Left colon (tissue), 2 donors: ENCODE measurements at regions not wholly inside any gene's neighbourhood (a gene's known extent, or its start where the extent isn't known, plus 50 kb on each side); places are given as distances from the start of the nearest gene placed in this dataset.

Experiments used
- ATAC-seq: fragments of 200-7000 bp; cut with Tn5 transposase; one replicate; pipeline ENCODE4 v1.9.1; 2020; ENCODE audit warnings: mild to moderate bottlenecking, moderate library complexity
- DNase-seq, 2 donors: peaks; one replicate each; pipeline ENCODE4 v3.0.0-alpha.2; 2020
- intact Hi-C, 2 donors: fragments of 100-400 bp; cut with DNase I in 1 of 2; cut with micrococcal nuclease in 1 of 2; formaldehyde crosslinking; loops; one replicate each; pipeline versions ENCODE4 v1.11.2 to v1.14.0; 2022; cut with DNase I, micrococcal nuclease
- donor health status: DM: no; HTN: no; CAD: no.
- donor health status: DM: yes; HTN: yes; CAD: no.

DNA sequence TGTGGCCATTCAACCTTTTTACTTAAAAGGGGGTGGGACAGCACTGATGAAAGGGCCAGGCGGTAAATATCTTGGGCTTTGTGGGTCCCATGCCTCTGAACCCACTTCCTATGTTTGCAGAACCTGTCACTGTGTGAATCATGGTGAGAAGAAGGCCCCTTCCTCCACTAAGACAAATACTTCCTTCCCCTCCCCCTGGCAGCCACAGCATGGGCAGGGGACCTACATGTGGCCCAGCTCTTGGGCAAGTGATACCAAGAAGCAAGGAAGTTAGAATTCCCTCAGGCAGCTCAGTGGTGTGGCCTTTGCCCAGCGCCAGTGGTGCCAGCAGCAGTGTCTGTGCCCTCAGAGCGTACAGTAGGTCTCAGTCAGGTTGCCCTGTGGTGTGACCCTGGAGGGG, 168.6 kb downstream of the TRIM33 start:
- intact Hi-C loops = no loop called here
- DNase-seq (no peak), ATAC-seq (no peak)

DNA sequence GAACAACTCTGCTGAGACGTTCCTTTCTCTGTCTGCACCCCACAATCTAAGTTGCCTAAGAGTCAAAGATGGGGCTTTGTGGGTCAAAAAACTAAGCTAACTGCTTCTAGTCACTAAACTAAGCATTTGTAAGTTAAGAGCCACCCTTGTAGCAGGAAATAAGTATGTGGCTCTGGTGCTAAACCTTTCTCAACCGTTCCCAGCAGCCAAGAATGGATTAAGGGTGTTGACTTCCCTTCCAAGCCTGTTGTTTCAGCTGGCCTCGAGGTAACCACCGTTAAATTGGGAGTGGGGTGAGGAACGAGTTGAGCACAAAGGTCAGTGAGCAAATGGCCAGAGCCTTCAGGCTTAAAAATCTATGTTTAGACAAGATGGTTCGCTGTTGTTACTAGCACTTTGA, 169.1 kb downstream of the TRIM33 start:
- intact Hi-C loops = no loop called here
- ATAC-seq (no peak), DNase-seq (no peak)

DNA sequence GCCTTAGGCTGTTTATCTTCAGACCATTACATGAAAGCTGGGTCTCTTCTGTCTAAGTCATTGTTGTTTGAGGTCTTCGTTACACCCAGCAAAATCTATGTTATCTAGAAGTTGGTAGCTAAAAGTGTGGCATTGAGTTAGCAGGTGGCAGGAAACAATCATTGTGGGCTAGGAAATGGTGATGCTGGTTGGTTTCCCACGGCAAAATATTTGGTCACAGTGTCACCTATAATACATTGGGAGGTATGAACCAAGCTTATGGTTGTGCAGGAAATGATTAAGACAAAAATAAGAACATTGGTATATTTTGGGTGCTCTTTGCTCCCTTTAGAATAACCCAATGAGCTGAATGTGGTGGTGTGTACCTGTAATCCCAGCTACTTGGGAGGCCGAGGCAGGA, 169.7 kb downstream of the TRIM33 start:
- no peak for DNase-seq
- ATAC-seq = no peak
- intact Hi-C loops = no loop called here

DNA sequence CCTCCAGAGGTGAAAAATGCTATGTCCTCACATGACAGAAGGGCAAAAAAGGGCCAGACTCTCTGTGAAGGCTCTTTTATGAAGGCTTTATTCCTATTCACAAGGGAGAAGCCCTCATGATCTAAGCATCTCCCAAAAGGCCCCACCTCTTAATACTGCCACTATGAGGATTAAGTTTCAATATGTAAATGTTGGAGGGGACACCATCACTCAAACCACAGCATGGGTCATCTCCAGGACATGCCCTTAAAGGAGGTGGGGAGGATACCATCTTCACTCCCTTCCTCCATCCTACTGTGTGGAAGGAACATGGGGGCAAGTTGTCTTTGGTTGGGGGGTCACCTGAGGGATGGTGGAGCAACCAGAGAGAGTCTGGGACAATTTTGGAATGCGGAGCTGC, 170.1 kb downstream of the TRIM33 start:
- intact Hi-C loops = no loop called here
- DNase-seq = no peak
- no peak for ATAC-seq

DNA sequence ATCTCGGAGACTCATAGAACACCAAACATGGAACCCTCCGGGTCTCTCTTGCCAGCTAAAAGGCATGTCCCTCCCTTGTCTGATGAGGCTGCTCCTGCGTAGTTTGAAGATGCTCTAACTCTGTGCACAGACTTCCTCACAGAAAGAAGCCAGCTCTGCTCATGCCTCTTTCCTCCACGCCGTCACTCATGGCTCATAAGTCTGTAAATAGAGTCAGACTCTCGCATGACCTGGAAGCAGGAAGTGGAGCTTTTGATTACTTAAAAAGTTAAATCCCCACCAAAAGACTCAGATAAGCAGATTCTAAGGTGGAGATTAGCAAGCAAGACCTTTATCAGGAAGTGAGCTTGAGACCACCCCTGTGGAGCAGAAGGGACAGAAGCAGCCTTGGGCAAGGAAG, 171.6 kb downstream of the TRIM33 start:
- no peak for DNase-seq
- no peak for ATAC-seq
- intact Hi-C loops = no loop called here

DNA sequence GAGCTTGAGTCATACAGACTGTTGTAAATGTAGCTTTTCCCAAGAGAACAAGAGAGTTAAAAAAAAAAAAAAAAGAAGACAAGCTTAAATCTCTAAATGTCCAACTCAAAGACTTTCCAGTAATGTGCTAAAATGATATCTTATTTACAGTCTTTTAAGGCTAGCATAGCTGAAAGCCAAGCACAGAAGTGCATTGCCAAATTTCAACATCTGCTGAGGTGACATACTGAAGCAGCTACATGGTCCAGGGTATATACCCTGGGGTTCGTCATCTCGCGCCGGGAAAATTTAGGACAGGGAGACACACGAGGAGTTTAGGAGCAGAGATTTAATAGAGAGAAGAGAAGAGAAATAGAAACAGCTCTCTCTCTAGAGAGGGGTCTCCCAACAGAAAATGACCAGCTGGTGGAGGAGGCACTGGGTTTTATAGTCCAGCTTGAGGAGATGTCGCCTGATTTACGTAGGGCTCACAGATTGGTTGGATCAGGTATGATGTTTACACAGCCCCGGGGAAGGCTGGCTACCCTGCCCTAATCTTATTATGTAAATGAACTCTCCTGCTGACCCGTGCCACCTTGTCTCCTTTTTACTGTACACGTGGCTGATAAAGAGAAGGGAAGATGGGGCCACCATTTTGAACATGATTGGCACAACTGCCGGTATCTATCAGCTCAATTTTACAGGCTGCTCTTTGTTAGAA, 172.7 kb downstream of the TRIM33 start:
- intact Hi-C loops = no loop called here

DNA sequence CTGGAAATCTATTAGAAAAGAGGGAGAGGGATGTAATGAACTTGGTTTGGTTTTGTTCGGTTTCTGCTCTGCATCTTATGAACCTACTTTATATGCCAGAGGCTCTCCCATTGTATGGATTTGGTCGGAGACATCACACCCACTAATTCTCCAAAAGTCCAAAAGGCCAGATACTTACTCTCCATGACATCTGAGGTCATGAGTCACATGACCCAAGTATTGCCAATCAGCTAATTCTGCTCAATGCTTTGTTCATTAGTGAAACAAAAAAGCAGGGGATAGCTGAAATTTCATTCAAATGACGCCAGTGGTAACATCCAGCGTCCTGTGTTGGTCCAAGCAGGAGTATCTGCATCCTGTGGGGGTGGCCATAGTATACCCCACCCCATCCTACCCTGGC, 173.6 kb downstream of the TRIM33 start:
- DNase-seq (no peak), ATAC-seq (no peak)
- intact Hi-C loops = no loop called here

More for the DNA sequence above, 172.7 kb downstream of the TRIM33 start:
- ATAC-seq (no peak), DNase-seq (no peak)

DNA sequence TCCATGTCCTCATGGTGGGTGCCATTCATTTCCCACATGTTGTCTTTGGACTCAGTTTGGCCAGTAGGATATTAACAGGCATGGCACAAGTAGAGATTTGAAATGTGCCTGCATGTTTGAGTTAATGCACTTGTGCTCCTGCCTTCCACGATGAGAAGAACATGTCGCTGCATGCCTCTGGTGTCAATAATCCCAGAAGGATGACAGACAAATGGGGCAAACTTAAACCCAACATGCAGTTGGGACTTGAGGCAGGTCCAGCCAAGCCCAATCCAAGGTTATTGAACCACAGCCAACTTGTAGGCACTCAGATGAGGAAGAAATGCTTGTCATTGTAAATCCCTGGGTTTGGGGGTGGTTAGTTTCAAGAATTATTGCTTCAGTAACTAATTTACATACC, 174.6 kb downstream of the TRIM33 start:
- ATAC-seq (no peak), DNase-seq (no peak)
- intact Hi-C loops = no loop called here

DNA sequence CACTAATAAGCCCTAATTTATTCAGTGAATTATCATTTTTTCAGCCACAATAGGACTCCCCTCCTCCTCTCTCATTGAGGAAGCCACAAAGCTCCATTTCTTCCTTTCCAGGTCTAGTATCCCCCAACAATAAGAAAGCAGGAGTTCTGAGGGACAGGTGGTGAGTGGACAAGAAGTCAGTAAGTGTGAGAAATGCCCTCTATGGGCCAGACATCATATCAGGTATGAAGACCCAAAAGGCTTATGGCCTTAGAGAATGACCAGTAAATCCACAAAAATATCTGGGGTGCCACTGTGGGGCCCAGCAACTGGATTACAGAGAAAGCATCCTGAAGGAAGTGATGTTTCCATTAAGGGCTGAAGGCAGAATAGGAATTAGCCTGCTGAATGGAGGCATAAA, 175.7 kb downstream of the TRIM33 start:
- ATAC-seq (no peak), DNase-seq (no peak)
- intact Hi-C loops = no loop called here

DNA sequence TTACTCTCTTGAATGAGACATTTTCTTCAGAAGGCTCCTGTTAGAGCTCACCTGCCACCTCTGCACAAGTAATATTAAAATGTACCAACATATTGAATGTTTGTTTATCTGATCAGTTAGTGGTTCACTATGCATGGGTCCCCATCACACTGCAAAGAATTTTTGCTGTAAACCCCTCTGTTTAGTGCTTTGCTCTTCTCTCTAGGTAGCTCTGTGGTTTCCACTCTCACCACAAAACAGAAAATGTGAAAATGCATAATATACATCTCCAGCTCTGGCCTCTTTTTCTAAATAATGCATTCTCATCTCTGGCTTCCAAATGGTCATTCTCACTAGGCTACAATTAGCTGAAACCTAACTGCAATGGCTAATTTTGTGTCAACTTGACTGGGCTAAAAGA, 176.7 kb downstream of the TRIM33 start:
- intact Hi-C loops = no loop called here
- no peak for DNase-seq
- no peak for ATAC-seq

DNA sequence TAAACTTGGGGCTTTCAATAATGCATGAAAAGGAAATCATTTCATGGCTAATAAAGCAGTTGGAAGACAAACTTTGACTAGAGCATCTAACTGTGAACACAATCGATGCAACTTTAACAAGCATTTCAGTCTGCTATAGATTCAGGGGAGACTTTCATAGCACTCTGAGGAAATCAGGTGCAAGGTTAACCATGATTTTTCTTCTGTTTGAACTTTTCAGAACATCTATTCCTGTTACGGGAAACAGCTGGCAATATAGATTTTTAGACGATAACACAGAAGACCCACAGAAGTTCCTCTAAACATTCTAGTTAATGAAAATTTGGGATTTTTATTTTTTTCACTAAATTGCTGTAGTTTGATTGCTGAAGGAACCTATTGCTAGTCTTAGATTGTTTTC, 177.3 kb downstream of the TRIM33 start:
- DNase-seq (no peak), ATAC-seq (no peak)
- intact Hi-C loops = no loop called here

DNA sequence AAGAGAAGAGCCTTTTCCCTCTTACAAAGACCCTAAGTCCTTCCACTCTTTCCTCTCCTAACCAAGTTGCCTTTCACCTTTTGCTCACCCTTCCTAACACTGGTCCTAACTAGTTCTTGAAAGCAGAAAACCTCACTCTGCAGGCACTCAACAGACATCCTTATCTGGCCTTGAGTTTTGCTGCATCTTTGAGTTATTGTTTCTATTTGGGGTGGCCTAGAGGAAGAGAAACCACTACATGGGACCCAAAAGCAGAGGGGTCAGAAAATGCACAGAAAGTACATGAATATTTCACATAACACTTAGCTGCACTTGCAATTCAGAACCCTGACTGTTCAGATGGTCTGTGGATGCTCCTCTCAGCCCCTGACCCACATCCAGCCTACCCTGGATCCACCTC, 178.3 kb upstream of the SYT6 start:
- DNase-seq (no peak), ATAC-seq (no peak)
- intact Hi-C loops = no loop called here

DNA sequence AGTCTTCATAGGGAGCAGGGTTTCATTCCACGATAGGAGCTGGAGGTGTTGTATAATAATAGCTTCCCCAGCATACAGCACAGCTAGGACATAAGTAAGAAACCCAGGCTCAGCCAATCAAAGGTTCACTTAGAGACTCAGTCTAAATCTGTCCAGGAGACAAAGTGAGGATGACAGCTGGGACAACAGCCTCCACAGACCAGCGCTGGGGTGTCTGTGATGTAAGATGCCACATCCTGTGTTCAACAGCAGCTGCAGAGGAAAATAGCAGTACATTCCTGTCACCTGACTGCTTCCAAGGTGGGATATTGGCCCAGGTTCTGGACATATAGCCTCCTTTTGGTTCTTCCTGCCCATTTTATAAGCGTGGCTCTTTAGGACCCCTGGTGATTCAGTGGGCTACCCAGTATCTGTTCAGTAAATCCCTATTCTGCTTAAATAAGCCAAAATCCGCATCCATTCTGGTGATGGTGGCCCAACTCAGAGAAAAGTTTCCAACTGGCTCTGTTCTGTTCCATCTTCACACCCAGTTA, 176.8 kb upstream of the SYT6 start:
- ATAC-seq (no peak), DNase-seq (no peak)
- intact Hi-C loops = no loop called here

DNA sequence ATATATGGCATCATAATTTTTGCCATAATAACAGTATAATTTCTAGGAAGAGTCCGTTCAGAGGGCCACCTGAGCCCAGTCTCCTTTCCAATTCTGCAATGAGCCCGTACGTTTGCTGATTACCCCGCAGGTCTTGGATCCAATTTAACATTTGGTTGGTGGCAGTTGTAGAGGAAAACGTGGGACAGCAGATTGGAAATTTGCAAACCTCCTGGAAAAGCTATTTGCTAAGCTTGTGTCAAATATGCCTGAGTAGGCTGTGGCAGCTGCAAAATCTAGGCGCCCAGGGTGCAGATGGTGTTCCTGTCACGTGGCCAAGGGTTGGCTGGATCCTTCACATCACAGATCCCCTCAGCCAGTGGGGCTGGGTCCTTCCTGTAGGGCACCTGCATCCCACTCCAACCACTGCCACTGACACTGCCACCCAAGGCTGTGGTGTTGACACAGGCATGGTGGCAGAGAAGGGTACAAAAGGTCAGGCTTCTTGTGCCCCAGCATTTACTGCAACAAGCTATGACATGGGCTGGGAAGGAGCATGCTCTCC, 174.8 kb upstream of the SYT6 start:
- no peak for ATAC-seq
- intact Hi-C loops = no loop called here

DNA sequence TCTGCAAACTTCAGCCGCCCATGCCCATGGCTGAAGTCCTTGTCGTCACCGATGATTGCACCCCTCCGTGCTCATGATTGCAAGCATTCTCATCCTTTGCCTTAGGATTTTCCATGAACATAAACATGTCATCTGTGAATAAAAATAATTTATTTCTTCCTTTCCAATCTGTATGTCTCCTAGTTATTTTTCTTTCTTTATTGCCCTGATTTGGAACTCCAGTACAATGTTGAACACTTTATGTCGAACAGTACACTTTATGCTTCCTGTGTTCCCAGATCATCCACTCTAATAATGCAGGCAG, 170.9 kb upstream of the SYT6 start:
- intact Hi-C loops = no loop called here
- DNase-seq = no peak
- no peak for ATAC-seq

More for the DNA sequence above, 174.8 kb upstream of the SYT6 start:
- DNase-seq = no peak

DNA sequence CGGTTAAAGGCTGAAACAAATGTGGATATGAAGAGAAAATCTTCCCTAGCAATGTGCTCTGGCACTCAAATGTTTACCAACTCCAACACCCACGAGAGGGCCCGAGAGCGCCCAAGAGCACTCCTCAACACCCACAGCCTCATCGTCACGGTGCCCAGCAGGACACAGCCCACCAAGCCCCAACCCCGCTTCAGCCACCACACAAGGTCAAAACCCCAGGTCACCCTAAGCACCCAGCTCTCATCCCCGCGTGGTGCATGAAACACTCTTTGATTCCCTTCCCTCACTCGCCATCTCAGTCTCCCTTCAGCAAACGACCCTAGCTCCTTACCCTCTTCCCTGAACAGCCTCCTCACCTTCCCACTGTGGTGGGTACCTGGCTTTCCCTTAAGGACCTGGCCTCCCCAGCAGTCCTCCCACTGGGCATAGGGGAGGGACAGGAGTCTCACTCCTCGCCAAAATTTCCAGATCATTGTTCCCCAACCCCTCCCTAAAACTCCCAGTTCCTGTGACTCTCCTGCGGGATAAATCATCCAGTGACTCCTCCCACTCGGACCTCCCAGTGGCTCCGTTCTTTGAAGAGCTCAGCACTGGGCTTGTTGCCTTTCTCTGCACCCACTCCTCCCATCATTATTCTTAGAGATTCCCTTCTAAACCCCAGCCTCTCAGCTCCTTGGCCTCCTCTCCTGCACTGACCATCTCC, 170.4 kb upstream of the SYT6 start:
- DNase-seq (no peak), ATAC-seq (no peak)
- intact Hi-C loops = no loop called here

DNA sequence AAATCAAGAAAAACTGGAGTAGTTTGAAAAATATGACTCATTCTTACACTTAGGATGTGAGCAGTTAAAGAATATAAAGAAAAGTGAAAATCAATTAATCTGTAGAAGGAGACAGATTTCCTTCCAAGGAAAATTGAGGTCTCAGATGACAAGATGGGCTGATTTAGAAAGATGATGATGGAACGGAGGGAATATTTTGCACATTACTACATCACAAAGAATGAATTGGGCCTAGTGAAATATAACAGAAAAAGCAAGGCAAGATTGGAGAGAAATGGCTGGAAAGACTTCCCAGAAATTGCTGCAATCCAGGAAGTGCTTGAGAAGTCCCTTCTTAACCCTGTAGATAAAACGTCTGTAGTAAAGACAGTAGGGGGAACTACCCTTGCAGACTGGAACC, 169.1 kb upstream of the SYT6 start:
- no peak for ATAC-seq
- no peak for DNase-seq
- intact Hi-C loops = no loop called here

DNA sequence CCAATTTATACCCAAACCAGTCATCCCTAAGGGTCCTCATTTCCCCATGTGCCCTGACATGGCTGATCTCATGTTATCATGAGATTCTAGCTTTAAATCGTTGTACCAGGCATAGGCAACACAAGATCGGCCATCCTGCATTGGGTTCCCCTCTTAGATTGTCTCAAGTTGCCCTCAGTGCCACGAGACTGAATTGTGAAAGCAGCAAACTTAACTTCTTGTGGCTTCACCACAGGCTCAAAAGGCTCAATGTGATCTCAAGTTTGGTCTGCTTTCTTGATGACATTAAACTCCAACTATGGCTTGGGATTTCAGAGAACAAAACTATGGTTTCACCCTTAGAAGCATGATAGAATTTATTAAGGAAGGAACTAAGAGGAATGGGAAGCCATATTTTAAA, 168.5 kb upstream of the SYT6 start:
- DNase-seq (no peak), ATAC-seq (no peak)
- intact Hi-C loops = no loop called here

DNA sequence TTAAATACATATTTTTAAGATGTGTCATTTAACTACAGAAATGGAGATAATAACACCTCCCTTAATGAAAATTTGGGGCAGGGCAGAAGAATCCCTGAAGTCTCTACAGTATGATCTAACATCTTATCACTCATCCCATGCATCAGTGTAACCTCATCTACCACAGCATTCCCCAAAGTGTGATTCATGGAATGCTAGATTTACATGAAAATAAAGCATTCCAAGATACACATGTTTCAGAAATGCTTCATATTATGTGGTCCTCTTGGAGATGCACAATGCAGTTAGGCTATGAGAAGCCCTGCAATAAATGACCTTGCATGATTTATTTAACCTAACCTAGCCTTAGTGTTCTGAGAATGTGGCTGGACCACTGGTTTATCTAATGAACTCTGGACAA, 166.9 kb upstream of the SYT6 start:
- ATAC-seq = no peak
- intact Hi-C loops = no loop called here

DNA sequence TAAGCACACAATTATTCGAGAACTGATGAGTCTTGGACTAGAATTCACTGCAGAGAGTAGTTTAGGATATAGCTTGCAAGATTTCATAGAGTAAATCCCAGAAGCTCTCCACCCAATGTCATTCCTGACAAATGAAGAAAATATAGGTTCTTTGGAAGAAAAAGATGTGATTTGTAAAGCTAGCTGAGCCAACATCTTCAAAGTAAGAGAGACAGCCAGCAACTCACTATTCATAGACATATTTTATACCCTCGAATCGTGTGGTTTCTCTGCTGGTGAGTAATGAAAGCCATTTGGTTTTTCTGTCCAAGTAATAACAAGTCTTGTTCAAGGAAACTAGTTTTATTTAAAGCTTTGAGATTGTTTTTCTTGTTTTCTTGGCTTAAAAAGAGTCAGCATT, 165.7 kb upstream of the SYT6 start:
- ATAC-seq = no peak
- DNase-seq = no peak
- intact Hi-C loops = no loop called here

More for the DNA sequence above, 166.9 kb upstream of the SYT6 start:
- DNase-seq = no peak

DNA sequence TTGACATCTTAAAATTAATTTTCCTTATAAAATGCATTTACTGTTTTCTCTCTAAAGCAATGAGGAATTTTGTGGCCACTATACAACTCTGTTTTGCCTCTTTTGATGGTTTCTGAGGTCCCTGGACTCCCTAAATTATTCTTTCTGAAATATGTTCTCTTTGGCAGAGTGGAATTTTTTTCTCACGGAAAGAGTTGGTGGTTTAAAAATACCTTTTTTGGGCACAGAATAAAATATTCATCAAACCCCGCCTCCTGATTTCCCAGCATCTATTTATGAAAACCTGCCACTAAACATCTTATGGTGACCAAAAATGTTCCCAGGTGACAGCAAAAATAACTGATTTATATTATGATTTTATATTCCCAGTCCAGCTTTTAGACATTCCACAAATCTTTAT, 165.3 kb upstream of the SYT6 start:
- intact Hi-C loops = no loop called here
- ATAC-seq = no peak
- DNase-seq = no peak
